Urothelium cell line (cell line): ENCODE measurements at regions not wholly inside any gene's neighbourhood (a gene's known extent, or its start where the extent isn't known, plus 50 kb on each side); places are given as distances from the start of the nearest gene placed in this dataset.

ENCODE experiments used
- DNase-seq: peaks from one replicate; pipeline ENCODE4 v3.0.0; 2011; ENCODE audit warnings: low spot score, mixed read lengths
- FAIRE-seq: peaks from 2 replicates; lab custom pipeline; 2011; peaks lifted over from hg19 to GRCh38; lab: Jason Lieb, UNC

GRCh38 chr3:194832346-194833104, 146.8 kb downstream of the FAM43A start:
- DNase-seq = no peak
- no peak for FAIRE-seq

GRCh38 chr3:194833114-194833910, 147.6 kb downstream of the FAM43A start:
- DNase-seq (no peak), FAIRE-seq (no peak)

DNA sequence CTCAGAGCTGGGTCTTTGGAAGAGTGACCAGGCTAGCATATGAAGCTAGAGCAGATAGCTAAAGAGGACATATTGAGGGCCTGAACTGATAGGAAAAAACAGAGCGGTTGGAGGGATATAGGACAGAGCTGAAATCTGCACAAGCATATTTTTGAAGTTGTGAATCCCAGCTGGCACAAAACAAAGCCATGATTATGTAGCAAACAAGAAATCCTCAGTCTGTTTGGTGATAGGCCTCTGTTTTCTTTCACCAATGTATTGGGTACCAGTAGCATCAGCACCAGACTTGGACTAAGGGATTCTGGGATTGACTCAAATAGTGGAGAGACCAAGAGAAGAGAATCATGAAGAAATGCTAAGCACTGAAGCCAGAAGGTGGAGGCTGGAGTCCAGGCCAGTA, 151.0 kb downstream of the FAM43A start:
- FAIRE-seq = no peak
- no peak for DNase-seq

- DNase-seq (no peak), FAIRE-seq (no peak)
These were observed 151.9 kb downstream of the FAM43A start for GRCh38 chr3:194837457-194838127.

DNA sequence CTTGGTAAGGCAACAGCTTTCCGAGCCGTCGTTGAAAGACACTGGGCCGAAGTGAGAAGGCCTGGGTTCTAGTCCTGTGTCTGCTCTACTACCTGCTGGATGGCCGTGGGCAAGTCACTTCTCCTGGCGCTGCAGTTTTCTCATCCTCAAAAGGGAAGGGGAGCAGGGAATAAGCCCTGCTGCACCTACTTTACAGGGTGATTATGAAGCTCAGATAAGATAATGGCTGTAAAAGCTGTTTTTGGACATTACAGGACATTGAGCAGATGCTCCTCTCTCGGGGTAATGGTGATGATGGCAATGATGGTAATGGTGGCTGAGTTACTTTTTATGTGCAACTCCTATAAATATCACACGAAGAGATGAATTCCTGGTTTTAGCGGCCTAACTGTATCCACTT, 152.6 kb downstream of the FAM43A start:
- DNase-seq (no peak), FAIRE-seq (no peak)

DNA sequence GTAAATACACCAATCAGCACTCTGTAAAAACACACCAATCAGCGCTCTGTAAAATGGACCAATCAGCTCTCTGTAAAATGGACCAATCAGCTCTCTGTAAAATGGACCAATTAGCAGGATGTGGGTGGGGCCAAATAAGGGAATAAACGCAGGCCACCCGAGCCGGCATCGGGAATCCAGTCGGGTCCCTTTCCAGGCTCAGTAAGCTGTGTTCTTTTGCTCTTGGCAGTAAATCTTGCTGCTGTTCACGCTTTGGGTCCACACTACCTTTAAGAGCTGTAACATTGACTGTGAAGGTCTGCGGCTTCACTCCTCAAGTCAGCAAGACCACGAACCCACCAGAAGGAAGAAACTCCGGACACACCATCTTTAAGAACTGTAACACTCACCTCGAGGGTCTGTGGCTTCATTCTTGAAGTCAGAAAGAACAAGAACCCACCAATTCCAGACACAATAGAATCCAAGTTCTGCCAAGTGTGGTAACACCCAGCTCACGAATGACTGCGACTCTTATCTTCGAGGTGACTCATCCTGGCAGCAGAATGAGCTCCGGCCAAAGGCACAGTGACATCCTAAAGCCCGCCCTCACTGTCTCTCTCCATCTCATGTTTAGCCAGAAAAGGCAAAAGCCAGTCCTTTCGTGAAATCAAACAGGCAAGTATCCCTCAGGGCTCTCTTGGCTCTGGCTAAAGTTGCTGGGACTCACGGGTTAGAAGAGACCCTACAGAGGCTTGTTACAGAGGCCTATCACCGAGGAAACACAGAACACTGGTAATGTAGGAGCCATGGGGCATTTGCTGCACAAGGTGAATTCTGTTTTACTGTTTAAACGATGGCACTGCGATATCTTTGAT, 155.2 kb downstream of the FAM43A start:
- DNase-seq = peak; percentile 50
- no peak for FAIRE-seq

- DNase-seq (no peak), FAIRE-seq (no peak)
These were observed 155.8 kb downstream of the FAM43A start for GRCh38 chr3:194841515-194841841.

DNA sequence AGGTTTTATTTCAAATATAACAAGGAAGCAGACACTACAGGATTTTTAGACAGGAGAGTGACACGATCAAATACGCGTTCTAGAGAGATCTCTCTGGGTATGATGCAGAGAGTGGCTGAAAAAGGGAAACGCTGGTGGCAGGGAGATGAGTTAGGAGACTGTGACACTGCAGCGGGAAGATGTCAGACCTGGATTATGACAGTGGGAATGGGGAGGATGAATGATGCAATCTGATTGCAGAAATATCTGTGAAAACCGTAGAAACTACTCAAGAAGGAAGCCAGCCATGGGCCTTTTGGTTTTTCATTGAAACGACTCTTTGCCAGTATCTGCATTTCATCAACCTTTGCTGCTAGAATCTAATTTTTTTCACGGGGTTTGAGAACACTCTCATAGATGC, 157.9 kb downstream of the FAM43A start:
- FAIRE-seq (no peak), DNase-seq (no peak)

GRCh38 chr3:194844046-194844445, 158.4 kb downstream of the FAM43A start:
- DNase-seq (no peak), FAIRE-seq (no peak)

GRCh38 chr3:194849166-194849875, 163.6 kb downstream of the FAM43A start:
- FAIRE-seq = no peak
- DNase-seq = no peak

- no peak for FAIRE-seq
- DNase-seq = no peak
These were observed 165.6 kb downstream of the FAM43A start for GRCh38 chr3:194851254-194851653.

DNA sequence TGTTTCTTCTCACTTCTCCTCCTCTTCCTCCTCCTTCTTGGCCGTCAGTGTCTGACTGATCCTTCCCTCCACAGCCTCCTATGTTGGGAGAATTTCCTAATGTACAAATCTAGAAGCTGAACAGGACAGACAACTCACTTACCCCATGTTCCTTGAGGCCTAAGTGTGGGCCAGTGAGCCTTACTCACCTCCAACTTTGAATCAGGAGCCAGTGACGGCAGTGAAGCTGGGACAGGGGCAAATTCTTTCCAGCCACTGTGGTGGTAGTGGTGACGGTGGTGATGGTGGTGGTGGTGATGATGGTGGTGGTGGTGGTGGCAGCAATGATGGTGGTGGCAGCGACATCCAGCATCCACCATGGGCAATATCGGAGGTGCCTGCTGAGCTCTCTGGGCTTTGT, 166.3 kb downstream of the FAM43A start:
- FAIRE-seq = no peak
- DNase-seq = no peak

- FAIRE-seq (no peak), DNase-seq (no peak)
These were observed 166.7 kb downstream of the FAM43A start for GRCh38 chr3:194852345-194852744.

- DNase-seq = no peak
- no peak for FAIRE-seq
These were observed 167.3 kb downstream of the FAM43A start for GRCh38 chr3:194852831-194853508.

DNA sequence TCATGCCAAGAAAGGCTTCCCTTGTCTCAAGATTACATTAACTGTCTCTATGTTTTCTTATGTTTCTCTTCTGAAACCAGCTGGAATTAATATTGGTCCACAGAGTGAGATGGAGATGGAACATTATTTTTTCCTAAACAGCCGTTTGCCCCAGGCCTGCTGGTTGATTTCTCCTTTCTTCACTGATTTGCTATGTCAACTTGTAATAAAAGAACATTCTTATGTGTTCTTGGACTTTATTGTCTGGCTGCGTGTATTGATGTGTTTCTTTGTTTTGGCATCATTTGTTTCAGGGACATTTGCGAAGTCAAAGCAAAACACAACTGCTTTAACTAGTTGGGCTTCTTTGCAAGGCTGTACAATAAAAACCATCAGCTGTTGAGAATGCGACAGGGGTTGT, 168.5 kb downstream of the FAM43A start:
- FAIRE-seq (no peak), DNase-seq (no peak)

DNA sequence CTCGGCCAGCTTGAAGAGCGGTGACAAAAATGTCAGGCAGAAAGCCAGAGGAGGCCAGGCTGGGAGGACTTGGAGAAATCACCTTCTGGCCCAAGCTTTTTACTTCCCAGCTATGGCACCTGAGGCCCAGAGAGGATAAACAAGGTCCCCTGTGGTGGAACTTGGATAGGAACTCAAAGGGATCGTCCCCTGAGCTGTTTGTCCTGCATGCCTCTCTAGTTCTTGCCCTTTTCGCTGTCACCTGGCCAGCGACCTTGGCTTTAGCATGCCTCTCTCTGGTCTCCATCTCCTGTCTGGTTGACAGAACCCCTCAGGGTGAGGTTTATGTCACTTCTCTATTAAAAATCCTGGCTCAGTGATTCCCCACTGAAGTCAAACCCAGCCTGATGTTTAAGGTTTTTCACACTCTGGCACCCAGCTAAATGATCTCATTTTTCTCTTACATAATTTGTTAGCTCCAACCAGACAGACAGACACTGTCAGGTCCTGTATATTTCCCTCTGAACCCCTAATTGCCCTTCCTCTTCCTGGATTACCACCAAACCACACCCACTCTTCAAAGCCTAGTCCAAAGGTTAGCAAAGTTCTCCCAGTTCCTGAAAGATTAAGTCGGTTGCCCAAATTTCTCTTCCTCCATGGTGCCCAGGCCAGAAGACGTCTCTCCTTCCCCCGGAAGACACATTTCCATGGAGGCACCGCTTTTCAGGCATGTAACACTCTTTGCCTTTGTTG, 169.1 kb downstream of the FAM43A start:
- FAIRE-seq (no peak), DNase-seq (no peak)

- FAIRE-seq (no peak), DNase-seq (no peak)
These were observed 170.6 kb downstream of the FAM43A start for GRCh38 chr3:194856296-194856695.

DNA sequence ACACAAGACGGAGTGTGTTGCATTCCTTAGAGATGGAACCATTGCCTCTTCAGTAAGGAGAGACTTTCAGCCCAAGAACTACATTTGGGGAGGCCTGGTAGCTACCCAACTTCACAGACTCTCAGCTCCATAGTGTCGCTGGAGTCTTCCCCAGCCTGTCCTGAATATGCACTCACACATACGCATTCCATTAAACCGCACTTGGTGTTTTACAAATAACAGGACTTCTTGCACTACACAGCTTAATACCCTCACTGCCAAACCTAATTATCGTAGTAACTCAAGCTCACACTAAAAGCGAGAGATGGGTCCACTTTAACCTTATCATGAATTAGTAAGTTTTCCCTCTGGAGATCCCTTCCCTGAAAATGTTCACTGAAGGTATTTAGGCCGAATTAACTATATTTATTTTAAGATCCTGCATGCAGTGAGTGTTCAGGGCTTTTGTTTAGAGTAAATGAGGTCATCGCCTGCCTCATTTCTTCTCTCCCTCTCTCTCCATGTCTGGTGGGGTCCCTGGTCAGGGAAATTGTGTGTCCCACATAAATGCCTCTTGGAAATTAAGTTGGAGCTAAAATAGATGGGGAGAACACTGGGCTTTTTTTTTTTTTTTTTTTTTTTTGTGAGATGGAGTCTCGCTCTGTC, 171.9 kb downstream of the FAM43A start:
- FAIRE-seq = no peak
- DNase-seq = no peak

DNA sequence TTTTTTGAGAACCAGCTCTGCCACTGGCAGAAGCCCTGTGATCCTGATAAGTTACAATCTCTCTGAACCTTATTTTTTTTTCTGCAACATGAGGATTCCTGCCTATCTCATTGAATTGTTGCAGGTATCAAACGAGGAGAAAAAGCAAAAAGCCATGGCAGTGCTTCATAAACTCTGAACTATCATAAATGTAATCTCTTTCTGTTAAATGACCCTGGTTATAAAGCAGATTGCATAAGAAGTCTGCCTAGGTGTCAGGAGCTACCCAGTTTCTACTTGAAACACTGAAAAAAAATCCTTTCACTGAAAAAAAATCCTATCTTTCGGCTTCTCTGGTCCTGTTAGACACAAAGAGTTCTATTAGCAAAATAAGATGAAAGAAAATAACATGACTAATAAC, 172.7 kb downstream of the FAM43A start:
- FAIRE-seq (no peak), DNase-seq (no peak)
